H1 (cell line): ENCODE measurements at regions not wholly inside any gene's neighbourhood (a gene's known extent, or its start where the extent isn't known, plus 50 kb on each side); places are given as distances from the start of the nearest gene placed in this dataset.

Experiments used
- BCL11A ChIP-seq, 2 experiments: IDR thresholded peaks; one replicate each; pipeline ENCODE4 v1.6.1; 2011; ENCODE audit warnings: low read depth in 2 of 2, low read length in 2 of 2, mild to moderate bottlenecking in 2 of 2
- CTCF ChIP-seq, 3 experiments: IDR thresholded peaks; 1 replicate in 2 of 3; 2 replicates in 1 of 3; pipeline versions ENCODE4 v1.5.1 to v1.6.1; 2011; ENCODE audit warnings: low read length in 3 of 3, mild to moderate bottlenecking in 3 of 3, inconsistent platforms in 2 of 3, low read depth in 1 of 3, moderate library complexity in 1 of 3; ENCODE audit not compliant: insufficient read depth in 1 of 3; ENCODE audit errors: control extremely low read depth in 1 of 3
- E2F6 ChIP-seq: IDR thresholded peaks from 2 replicates; pipeline ENCODE4 v1.6.1; 2012; ENCODE audit warnings: inconsistent platforms
- KDM5A ChIP-seq: fragments of 200-600 bp; IDR thresholded peaks from 2 replicates; pipeline ENCODE4 v1.7.1; 2012; ENCODE audit warnings: mild to moderate bottlenecking, low read length, inconsistent platforms, mixed read lengths
- TAF7 ChIP-seq: optimal IDR thresholded peaks from 2 replicates; pipeline ENCODE3; 2011; ENCODE audit warnings: low read depth, mild to moderate bottlenecking, inconsistent platforms, low read length, moderate library complexity, borderline replicate concordance
- TEAD4 ChIP-seq: IDR thresholded peaks from 2 replicates; pipeline ENCODE4 v1.6.1; 2012; ENCODE audit warnings: low read depth, low read length, inconsistent platforms, mixed read lengths

GRCh38 chr5:56587381-56588130 lies 227.8 kb upstream of the MAP3K1 start (continued):
- no peak for TF ChIP-seq CTCF (IDR thresholded peaks at IDR 0.05; ENCODE audit: control extremely low read depth in 1 of 3, insufficient read depth in 1 of 3, low read depth in 1 of 3, low read length in 3 of 3)
- TF ChIP-seq TAF7, result no peak
- TF ChIP-seq BCL11A (IDR thresholded peaks at IDR 0.05; ENCODE audit: low read depth in 2 of 2, low read length in 2 of 2), result no peak
- TF ChIP-seq E2F6, result no peak
- no peak for TF ChIP-seq KDM5A
- TF ChIP-seq TEAD4, result no peak
